MM.1S (cell line): ENCODE measurements at regions not wholly inside any gene's neighbourhood (a gene's known extent, or its start where the extent isn't known, plus 50 kb on each side); places are given as distances from the start of the nearest gene placed in this dataset.

Experiments used
- DNase-seq: peaks from one replicate; pipeline ENCODE4 v3.0.0-alpha.2; 2015
- H2AFZ ChIP-seq: fragments of 300-600 bp; sonication (generic); 2 replicates; pipeline ENCODE4 v1.6.0; 2016; ENCODE audit warnings: antibody characterized with exemption, low read length
- H3F3A ChIP-seq: fragments of 300-600 bp; sonication (generic); 2 replicates; pipeline ENCODE4 v1.6.1; 2016; ENCODE audit warnings: mild to moderate bottlenecking, antibody characterized with exemption, low read length, moderate library complexity, mixed read lengths; ENCODE audit not compliant: insufficient read depth
- H3K27ac ChIP-seq: fragments of 300-600 bp; sonication (generic); 2 replicates; pipeline ENCODE4 v1.5.1; 2016; ENCODE audit warnings: mild to moderate bottlenecking, low read length
- H3K27me3 ChIP-seq: fragments of 300-600 bp; sonication (generic); replicated peaks from 2 replicates; pipeline ENCODE4 v1.6.0; 2016; ENCODE audit warnings: low read length; ENCODE audit not compliant: insufficient read depth
- H3K36me3 ChIP-seq: fragments of 300-600 bp; sonication (generic); replicated peaks from 2 replicates; pipeline ENCODE4 v1.6.1; 2016; ENCODE audit warnings: mild to moderate bottlenecking, low read length, mixed read lengths; ENCODE audit not compliant: insufficient read depth
- H3K4me1 ChIP-seq: fragments of 300-600 bp; sonication (generic); 2 replicates; pipeline ENCODE4 v1.6.1; 2016; ENCODE audit warnings: low read length, mixed read lengths
- H3K4me2 ChIP-seq: fragments of 300-600 bp; sonication (generic); 2 replicates; pipeline ENCODE4 v1.6.0; 2016; ENCODE audit warnings: low read depth, low read length
- H3K4me3 ChIP-seq: fragments of 300-600 bp; sonication (generic); 2 replicates; pipeline ENCODE4 v1.5.1; 2016; ENCODE audit warnings: low read length, mixed read lengths
- H3K79me2 ChIP-seq: fragments of 300-600 bp; sonication (generic); 2 replicates; pipeline ENCODE4 v1.6.1; 2016; ENCODE audit warnings: mixed run types, low read length, mixed read lengths
- H3K9ac ChIP-seq: fragments of 300-600 bp; sonication (generic); 2 replicates; pipeline ENCODE4 v1.6.1; 2016; ENCODE audit warnings: low read length, mixed read lengths
- H3K9me2 ChIP-seq: fragments of 300-600 bp; sonication (generic); replicated peaks from 2 replicates; pipeline ENCODE4 v1.6.1; 2016; ENCODE audit warnings: mild to moderate bottlenecking, low read length, mixed read lengths; ENCODE audit not compliant: insufficient read depth
- H3K9me3 ChIP-seq: fragments of 300-600 bp; sonication (generic); replicated peaks from 2 replicates; pipeline ENCODE4 v1.6.1; 2016; ENCODE audit warnings: mild to moderate bottlenecking, low read length, mixed read lengths; ENCODE audit not compliant: insufficient read depth
- H4K20me1 ChIP-seq: fragments of 300-600 bp; sonication (generic); 2 replicates; pipeline ENCODE4 v1.6.1; 2016; ENCODE audit warnings: mild to moderate bottlenecking, low read length, moderate library complexity, mixed read lengths; ENCODE audit not compliant: insufficient read depth
- CTCF ChIP-seq: fragments of 300-600 bp; sonication (generic); IDR thresholded peaks from 2 replicates; pipeline ENCODE4 v1.5.1; 2016; ENCODE audit warnings: antibody characterized with exemption, low read length, mixed read lengths
- EZH2 ChIP-seq: fragments of 300-600 bp; sonication (generic); optimal IDR thresholded peaks from 2 replicates; pipeline ENCODE3; 2017; ENCODE audit warnings: low read depth, mild to moderate bottlenecking, antibody characterized with exemption, low read length, mixed read lengths
- EZH2phosphoT487 ChIP-seq: fragments of 300-600 bp; sonication (generic); IDR thresholded peaks from 2 replicates; pipeline ENCODE4 v1.6.1; 2018; ENCODE audit warnings: antibody characterized with exemption, low read length

- Histone ChIP-seq H3K27me3 (no peaks in the 10 kb centered on the region), H3K4me1 (no peaks in the 10 kb centered on the region), H3K9me2 (no peaks in the 10 kb centered on the region), H3K4me3 (no peak overlapping the region), H3K36me3 (no peaks in the 10 kb centered on the region), H3K9ac (no peak overlapping the region), H4K20me1 (no peaks in the 10 kb centered on the region), H3K4me2 (no peak overlapping the region), H2AFZ (no peak overlapping the region), H3K27ac (no peak overlapping the region), H3K9me3 (no peaks in the 10 kb centered on the region), H3K79me2 (no peaks in the 10 kb centered on the region), H3F3A (no peaks in the 10 kb centered on the region)
- TF ChIP-seq EZH2: no peak
- TF ChIP-seq EZH2phosphoT487: no peak
- TF ChIP-seq CTCF: no peak
- no peak for DNase-seq
Measured at GRCh38 chr1:168942165-168942564, 164.3 kb upstream of the ATP1B1 start.

DNA sequence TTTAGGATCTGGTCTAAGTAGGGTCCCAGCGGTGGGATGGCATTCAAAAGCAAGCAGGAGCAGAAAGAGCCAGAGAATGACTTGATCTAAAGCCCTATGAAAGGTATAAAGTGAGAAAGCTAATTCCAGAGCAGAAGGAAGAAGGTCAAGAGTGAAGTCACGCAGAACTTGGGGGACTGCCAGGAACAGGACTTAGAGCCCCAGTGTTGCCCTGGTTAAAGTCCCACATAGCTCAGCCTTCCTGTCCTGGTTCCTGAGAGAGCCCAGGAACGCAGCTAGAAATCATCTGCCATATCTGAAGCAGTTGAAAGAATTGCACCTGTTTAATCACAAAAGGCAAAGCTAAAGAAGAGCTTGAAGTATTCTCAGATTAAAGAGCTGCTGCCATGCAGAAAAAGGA lies 160.6 kb upstream of the ATP1B1 start:
- no peak overlapping the region for H3K9ac ChIP-seq
- no peak overlapping the region for H3K4me3 ChIP-seq
- no peak for DNase-seq
- H3K36me3 ChIP-seq: no peaks in the 10 kb centered on the region
- TF ChIP-seq EZH2phosphoT487 (no peak), CTCF (no peak), EZH2 (no peak)
- H4K20me1 ChIP-seq: no peaks in the 10 kb centered on the region
- H3K9me3 ChIP-seq: no peaks in the 10 kb centered on the region
- H3K79me2 ChIP-seq: no peaks in the 10 kb centered on the region
- H3F3A ChIP-seq: no peaks in the 10 kb centered on the region
- H2AFZ ChIP-seq: no peak overlapping the region
- no peak overlapping the region for H3K27ac ChIP-seq
- H3K27me3 ChIP-seq: no peaks in the 10 kb centered on the region
- no peaks in the 10 kb centered on the region for H3K9me2 ChIP-seq
- no peaks in the 10 kb centered on the region for H3K4me1 ChIP-seq
- H3K4me2 ChIP-seq: no peak overlapping the region

- H3K36me3 ChIP-seq: no peaks in the 10 kb centered on the region
- H3K9ac ChIP-seq: no peak overlapping the region
- H3K9me2 ChIP-seq: no peaks in the 10 kb centered on the region
- no peaks in the 10 kb centered on the region for H3F3A ChIP-seq
- H3K4me1 ChIP-seq: no peaks in the 10 kb centered on the region
- H2AFZ ChIP-seq: no peak overlapping the region
- no peaks in the 10 kb centered on the region for H3K9me3 ChIP-seq
- DNase-seq: no peak
- H3K27ac ChIP-seq: no peak overlapping the region
- H3K4me3 ChIP-seq: no peak overlapping the region
- no peak overlapping the region for H3K4me2 ChIP-seq
- no peaks in the 10 kb centered on the region for H3K27me3 ChIP-seq
- no peaks in the 10 kb centered on the region for H4K20me1 ChIP-seq
- TF ChIP-seq CTCF (no peak), EZH2 (no peak), EZH2phosphoT487 (no peak)
- H3K79me2 ChIP-seq: no peaks in the 10 kb centered on the region
Measured at GRCh38 chr1:168947041-168947440, 159.4 kb upstream of the ATP1B1 start.

GRCh38 chr1:168949672-168950071 lies 156.8 kb upstream of the ATP1B1 start:
- Histone ChIP-seq H3K27me3 (no peaks in the 10 kb centered on the region), H3K9me2 (no peaks in the 10 kb centered on the region), H3K9ac (no peak overlapping the region), H3K9me3 (no peaks in the 10 kb centered on the region), H4K20me1 (no peaks in the 10 kb centered on the region), H3K79me2 (no peaks in the 10 kb centered on the region), H3K4me1 (no peaks in the 10 kb centered on the region), H2AFZ (no peak overlapping the region), H3K36me3 (no peaks in the 10 kb centered on the region), H3K27ac (no peak overlapping the region), H3K4me3 (no peak overlapping the region), H3F3A (no peaks in the 10 kb centered on the region), H3K4me2 (no peak overlapping the region)
- DNase-seq: no peak
- TF ChIP-seq EZH2phosphoT487: no peak
- no peak for TF ChIP-seq EZH2
- no peak for TF ChIP-seq CTCF
